ENCODE measurements at regions not wholly inside any gene's neighbourhood (a gene's known extent, or its start where the extent isn't known, plus 50 kb on each side); places are given as distances from the start of the nearest gene placed in this dataset.
A peak's percentile ranks its signal among the peaks of the same experiment; 100 is the strongest.

DNA sequence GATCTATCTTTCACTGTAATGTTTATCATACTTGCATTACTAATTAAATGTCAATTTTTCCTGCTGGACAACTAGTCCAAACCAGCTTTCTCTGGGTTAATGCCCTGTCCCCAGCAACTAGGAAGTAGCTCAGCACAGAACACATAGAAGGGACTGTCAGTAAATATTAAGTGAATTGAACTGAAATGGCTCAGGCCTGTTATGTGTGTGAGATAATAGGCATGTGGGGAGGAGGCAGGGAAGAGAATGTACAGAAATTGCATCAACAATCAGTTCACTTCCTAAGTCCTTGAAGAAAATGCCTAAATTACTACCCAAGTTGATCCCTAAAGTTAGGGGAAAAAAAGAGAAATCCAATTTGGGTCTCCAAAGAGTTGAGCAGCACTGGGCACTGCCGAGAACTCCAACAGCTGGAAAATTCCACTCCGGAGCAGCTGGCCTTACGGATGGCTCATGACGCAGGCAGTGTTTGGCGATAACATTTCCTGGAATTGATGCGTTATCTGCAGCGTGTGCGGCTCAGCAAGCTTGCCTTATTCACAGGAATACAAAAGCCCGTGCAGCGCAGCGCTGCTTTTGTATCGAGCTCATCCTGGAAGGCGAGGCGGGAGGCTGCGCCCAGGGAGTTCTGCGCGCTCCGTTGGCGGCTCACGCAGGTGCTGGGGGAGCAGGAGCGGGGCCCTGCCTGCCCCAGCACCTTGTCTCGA, 297.3 kb upstream of the LCORL start:
- peak; percentile 36 for ATAC-seq
- no peaks in the 10 kb centered on the region for H3K9me3 ChIP-seq
- H3K4me1 ChIP-seq = peaks cover 0 to 5% (median 0%) of the 10 kb centered on the region in 3 donors
- peak overlapping the region in 1 of 4 donors; percentile 31 for H3K27ac ChIP-seq
- no peak overlapping the region for H3K4me3 ChIP-seq
- WGBS, 2 donors (ENCODE audit: low coverage in 1 of 2) = 10 to 18% methylated on average over 12 to 22 of the region's 22 CpGs
- H3K36me3 ChIP-seq = no peaks in the 10 kb centered on the region
- H3K27me3 ChIP-seq = peaks cover 6% of the 10 kb centered on the region
- TF ChIP-seq POLR2AphosphoS5 (IDR thresholded peaks at IDR 0.05) (no peak), EP300 (IDR thresholded peaks at IDR 0.05) (no peak), POLR2A (IDR thresholded peaks at IDR 0.05) (no peak)
- TF ChIP-seq, protein P1, sequence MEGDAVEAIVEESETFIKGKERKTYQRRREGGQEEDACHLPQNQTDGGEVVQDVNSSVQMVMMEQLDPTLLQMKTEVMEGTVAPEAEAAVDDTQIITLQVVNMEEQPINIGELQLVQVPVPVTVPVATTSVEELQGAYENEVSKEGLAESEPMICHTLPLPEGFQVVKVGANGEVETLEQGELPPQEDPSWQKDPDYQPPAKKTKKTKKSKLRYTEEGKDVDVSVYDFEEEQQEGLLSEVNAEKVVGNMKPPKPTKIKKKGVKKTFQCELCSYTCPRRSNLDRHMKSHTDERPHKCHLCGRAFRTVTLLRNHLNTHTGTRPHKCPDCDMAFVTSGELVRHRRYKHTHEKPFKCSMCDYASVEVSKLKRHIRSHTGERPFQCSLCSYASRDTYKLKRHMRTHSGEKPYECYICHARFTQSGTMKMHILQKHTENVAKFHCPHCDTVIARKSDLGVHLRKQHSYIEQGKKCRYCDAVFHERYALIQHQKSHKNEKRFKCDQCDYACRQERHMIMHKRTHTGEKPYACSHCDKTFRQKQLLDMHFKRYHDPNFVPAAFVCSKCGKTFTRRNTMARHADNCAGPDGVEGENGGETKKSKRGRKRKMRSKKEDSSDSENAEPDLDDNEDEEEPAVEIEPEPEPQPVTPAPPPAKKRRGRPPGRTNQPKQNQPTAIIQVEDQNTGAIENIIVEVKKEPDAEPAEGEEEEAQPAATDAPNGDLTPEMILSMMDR (IDR thresholded peaks at IDR 0.05) = no peak

DNA sequence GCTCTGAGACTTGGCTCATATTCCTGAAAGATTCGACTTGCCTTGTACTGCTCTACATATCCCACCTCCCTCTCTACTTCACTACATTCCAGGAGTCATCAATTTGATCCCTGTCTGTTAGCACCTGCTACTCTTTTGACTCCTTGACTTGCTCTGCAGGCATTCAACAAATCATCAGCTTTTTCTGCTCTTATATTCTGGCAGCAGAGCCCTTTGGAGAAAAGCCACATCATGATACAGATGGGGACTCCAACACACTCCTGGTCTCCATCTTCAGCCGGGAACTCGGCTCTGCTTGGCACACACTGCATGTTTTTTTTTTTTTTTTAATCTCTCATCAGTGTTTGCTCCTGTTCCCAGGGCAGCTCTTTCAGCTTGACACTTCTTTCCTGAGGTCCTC, 293.2 kb upstream of the LCORL start:
- Histone ChIP-seq H3K9me3 (no peaks in the 10 kb centered on the region), H3K27ac (no peak overlapping the region), H3K27me3 (peaks cover 6% of the 10 kb centered on the region), H3K4me3 (no peak overlapping the region), H3K36me3 (no peaks in the 10 kb centered on the region), H3K4me1 (peaks cover 0 to 5% (median 0%) of the 10 kb centered on the region in 3 donors)
- 27 to 43% methylated on average over 3 of the region's 3 CpGs for WGBS, 2 donors (ENCODE audit: low coverage in 1 of 2)
- TF ChIP-seq POLR2A (IDR thresholded peaks at IDR 0.05) (no peak), EP300 (IDR thresholded peaks at IDR 0.05) (no peak), POLR2AphosphoS5 (IDR thresholded peaks at IDR 0.05) (no peak)
- TF ChIP-seq, protein P1 (IDR thresholded peaks at IDR 0.05) = no peak
- no peak for ATAC-seq

DNA sequence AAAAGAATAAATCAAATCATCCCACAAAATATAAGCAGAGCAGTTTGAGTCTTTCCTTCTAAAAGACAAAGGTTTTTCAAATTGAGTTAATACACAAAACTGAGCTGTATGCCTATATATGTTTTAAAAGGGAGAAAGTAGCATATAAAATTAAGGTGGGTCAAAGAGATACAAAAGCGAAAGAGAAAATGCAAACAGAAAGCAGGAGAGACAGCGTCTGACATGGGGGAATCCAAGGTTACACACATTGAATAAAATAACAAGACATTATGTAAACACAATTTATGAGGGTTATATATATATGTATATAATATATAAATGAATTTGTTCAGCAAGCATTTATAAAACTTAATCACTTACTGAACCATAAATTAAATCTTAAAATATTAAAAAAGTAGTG, 276.1 kb upstream of the LCORL start:
- TF ChIP-seq POLR2AphosphoS5 (IDR thresholded peaks at IDR 0.05) (no peak), POLR2A (IDR thresholded peaks at IDR 0.05) (no peak), EP300 (IDR thresholded peaks at IDR 0.05) (no peak)
- TF ChIP-seq, protein P1 (IDR thresholded peaks at IDR 0.05) = no peak
- Histone ChIP-seq H3K4me3 (no peak overlapping the region), H3K27me3 (no peaks in the 10 kb centered on the region), H3K9me3 (no peaks in the 10 kb centered on the region), H3K27ac (no peak overlapping the region), H3K4me1 (no peaks in the 10 kb centered on the region), H3K36me3 (no peaks in the 10 kb centered on the region)
- ATAC-seq = no peak
- WGBS, 2 donors (ENCODE audit: low coverage in 1 of 2) = 57 to 73% methylated on average over 1 to 2 of the region's 2 CpGs

DNA sequence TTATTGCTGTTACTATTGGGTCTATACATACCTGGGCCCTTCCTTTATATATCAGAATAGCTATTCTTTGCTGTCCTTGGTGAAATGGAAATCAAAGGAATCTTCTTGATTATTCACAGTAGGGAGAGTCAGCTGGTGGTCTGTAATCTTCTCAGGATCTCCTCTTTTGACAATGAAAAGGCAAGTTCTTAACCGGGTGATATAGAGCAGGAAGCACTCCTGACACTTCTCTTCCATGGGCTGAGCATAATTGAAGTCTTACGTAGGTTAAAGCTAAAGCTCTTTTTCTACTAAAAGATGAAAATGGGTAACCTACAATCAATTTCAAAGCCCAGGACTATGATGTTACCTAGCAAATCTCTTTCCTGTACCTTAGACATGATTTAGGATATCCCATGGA, 274.9 kb upstream of the LCORL start:
- 36 to 44% methylated on average over 2 of the region's 2 CpGs for WGBS, 2 donors (ENCODE audit: low coverage in 1 of 2)

More for the DNA sequence above, 274.9 kb upstream of the LCORL start:
- Histone ChIP-seq H3K4me1 (no peaks in the 10 kb centered on the region), H3K36me3 (no peaks in the 10 kb centered on the region), H3K4me3 (no peak overlapping the region), H3K27ac (no peak overlapping the region), H3K27me3 (no peaks in the 10 kb centered on the region), H3K9me3 (no peaks in the 10 kb centered on the region)
- TF ChIP-seq POLR2AphosphoS5 (IDR thresholded peaks at IDR 0.05) (no peak), POLR2A (IDR thresholded peaks at IDR 0.05) (no peak), EP300 (IDR thresholded peaks at IDR 0.05) (no peak)
- TF ChIP-seq, protein P1 (IDR thresholded peaks at IDR 0.05) = no peak
- ATAC-seq = no peak
